Natural killer cell (primary cell): ENCODE measurements at regions not wholly inside any gene's neighbourhood (a gene's known extent, or its start where the extent isn't known, plus 50 kb on each side); places are given as distances from the start of the nearest gene placed in this dataset.

Experiments
- ATAC-seq, 3 donors: fragments of 150-1000 bp in 2 of 3; fragments of 200-7000 bp in 1 of 3; cut with Tn5 transposase; 1 replicate in 1 of 3; 2 replicates in 2 of 3; pipeline ENCODE4 v1.10.0; 2021; ENCODE audit warnings: mild to moderate bottlenecking in 2 of 3, moderate library complexity in 2 of 3
- DNase-seq, 2 donors: peaks; one replicate each; pipeline versions ENCODE4 v3.0.0 to v3.0.0-alpha.2; 2013 to 2021; ENCODE audit warnings: mixed read lengths in 1 of 2
- H3K27ac ChIP-seq: one replicate; pipeline ENCODE4 v1.5.1; 2013; ENCODE audit warnings: mild to moderate bottlenecking, low read length
- H3K27me3 ChIP-seq: one replicate; pipeline ENCODE4 v1.6.1; 2013; ENCODE audit warnings: low read length; ENCODE audit not compliant: control insufficient read depth, insufficient read depth
- H3K36me3 ChIP-seq: one replicate; pipeline ENCODE4 v1.6.1; 2013; ENCODE audit warnings: low read length; ENCODE audit not compliant: control insufficient read depth, insufficient read depth
- H3K4me1 ChIP-seq: one replicate; pipeline ENCODE4 v1.6.1; 2013; ENCODE audit warnings: low read length; ENCODE audit not compliant: control insufficient read depth, insufficient read depth
- H3K4me3 ChIP-seq: one replicate; pipeline ENCODE4 v1.5.1; 2013; ENCODE audit warnings: low read length
- H3K9me3 ChIP-seq: one replicate; pipeline ENCODE4 v1.6.1; 2013; ENCODE audit warnings: low read length; ENCODE audit not compliant: control insufficient read depth, insufficient read depth
- H3K27ac Mint-ChIP-seq, 2 donors: one replicate each; pipeline ENCODE4 v1.8.0; 2022; ENCODE audit warnings: mild to moderate bottlenecking in 2 of 2, mixed read lengths in 2 of 2, moderate library complexity in 1 of 2
- H3K27me3 Mint-ChIP-seq, 2 donors: one replicate each; pipeline ENCODE4 v1.8.0; 2022; ENCODE audit warnings: low read depth in 2 of 2, mixed read lengths in 2 of 2
- H3K36me3 Mint-ChIP-seq: one replicate; pipeline ENCODE4 v1.8.0; 2022; ENCODE audit warnings: mixed read lengths
- H3K4me1 Mint-ChIP-seq, 2 donors: one replicate each; pipeline ENCODE4 v1.8.0; 2022; ENCODE audit warnings: mixed read lengths in 2 of 2
- H3K4me3 Mint-ChIP-seq: one replicate; pipeline ENCODE4 v1.8.0; 2022; ENCODE audit warnings: mild to moderate bottlenecking, moderate library complexity, mixed read lengths
- H3K9me3 Mint-ChIP-seq, 2 donors: one replicate each; pipeline ENCODE4 v1.8.0; 2022; ENCODE audit warnings: mixed read lengths in 2 of 2
- CTCF ChIP-seq: fragments of 200-600 bp; IDR thresholded peaks from one replicate; pipeline ENCODE4 v1.8.0; 2022; ENCODE audit warnings: antibody characterized with exemption
- WGBS: methylation state at CpG from one replicate; pipeline ENCODE4 v1.1.7; 2013; ENCODE audit warnings: missing lambda C conversion rate; ENCODE audit not compliant: insufficient coverage; 5-methylcytosine and 5-hydroxymethylcytosine counted together
- intact Hi-C: fragments of 100-400 bp; cut with micrococcal nuclease; formaldehyde crosslinking; loops from one replicate; pipeline ENCODE4 v1.14.2; 2022

- no peaks in the 10 kb centered on the region for H3K9me3 ChIP-seq
- Mint-ChIP-seq H3K27ac (no peak overlapping the region), H3K9me3 (no peaks in the 10 kb centered on the region), H3K4me3 (no peak overlapping the region), H3K4me1 (no peaks in the 10 kb centered on the region), H3K36me3 (no peaks in the 10 kb centered on the region), H3K27me3 (peaks cover 9 to 32% of the 10 kb centered on the region in 2 donors)
- H3K27me3 ChIP-seq = no peaks in the 10 kb centered on the region
- no peak for ATAC-seq
- no peak for DNase-seq
- H3K36me3 ChIP-seq = no peaks in the 10 kb centered on the region
- intact Hi-C loops = no loop called here
- H3K27ac ChIP-seq = no peak overlapping the region
- WGBS = 90% methylated on average over 2 of the region's 2 CpGs
- no peak for TF ChIP-seq CTCF
- H3K4me3 ChIP-seq = no peak overlapping the region
- H3K4me1 ChIP-seq = no peaks in the 10 kb centered on the region
These were observed 127.0 kb upstream of the PKDCC start for GRCh38 chr2:41920812-41921211.

- Histone ChIP-seq H3K27me3 (no peaks in the 10 kb centered on the region), H3K4me1 (no peaks in the 10 kb centered on the region), H3K9me3 (no peaks in the 10 kb centered on the region), H3K36me3 (no peaks in the 10 kb centered on the region), H3K27ac (no peak overlapping the region), H3K4me3 (no peak overlapping the region)
- TF ChIP-seq CTCF = no peak
- Mint-ChIP-seq H3K27me3 (peaks cover 5 to 32% of the 10 kb centered on the region in 2 donors), H3K9me3 (no peaks in the 10 kb centered on the region), H3K36me3 (no peaks in the 10 kb centered on the region), H3K27ac (no peak overlapping the region), H3K4me1 (no peaks in the 10 kb centered on the region), H3K4me3 (no peak overlapping the region)
- WGBS = 29% methylated on average over 5 of the region's 5 CpGs
- no peak for DNase-seq
- ATAC-seq = no peak
- intact Hi-C loops = no loop called here
These were observed 125.6 kb upstream of the PKDCC start for GRCh38 chr2:41922177-41922576.

GRCh38 chr2:41923156-41923786, 124.5 kb upstream of the PKDCC start:
- Mint-ChIP-seq H3K27me3 (peaks cover 3 to 21% of the 10 kb centered on the region in 2 donors), H3K4me3 (no peak overlapping the region), H3K4me1 (no peaks in the 10 kb centered on the region), H3K9me3 (no peaks in the 10 kb centered on the region), H3K36me3 (no peaks in the 10 kb centered on the region), H3K27ac (no peak overlapping the region)
- H3K4me3 ChIP-seq = no peak overlapping the region
- DNase-seq (no peak), ATAC-seq (no peak)
- H3K36me3 ChIP-seq = no peaks in the 10 kb centered on the region
- no peak overlapping the region for H3K27ac ChIP-seq
- H3K4me1 ChIP-seq = no peaks in the 10 kb centered on the region
- WGBS = 75% methylated on average over 9 of the region's 9 CpGs
- TF ChIP-seq CTCF = no peak
- H3K27me3 ChIP-seq = no peaks in the 10 kb centered on the region
- H3K9me3 ChIP-seq = no peaks in the 10 kb centered on the region
- intact Hi-C loops = no loop called here

GRCh38 chr2:41924024-41924423, 123.8 kb upstream of the PKDCC start:
- Histone ChIP-seq H3K4me3 (no peak overlapping the region), H3K4me1 (no peaks in the 10 kb centered on the region), H3K27ac (no peak overlapping the region), H3K27me3 (no peaks in the 10 kb centered on the region), H3K9me3 (no peaks in the 10 kb centered on the region), H3K36me3 (no peaks in the 10 kb centered on the region)
- WGBS = 95% methylated on average over 4 of the region's 5 CpGs
- no peaks in the 10 kb centered on the region for H3K4me1 Mint-ChIP-seq
- H3K27me3 Mint-ChIP-seq = peaks cover 3 to 20% of the 10 kb centered on the region in 2 donors
- no peaks in the 10 kb centered on the region for H3K9me3 Mint-ChIP-seq
- no peak overlapping the region for H3K4me3 Mint-ChIP-seq
- no peak for DNase-seq
- H3K27ac Mint-ChIP-seq = no peak overlapping the region
- intact Hi-C loops = no loop called here
- no peak for TF ChIP-seq CTCF
- ATAC-seq = no peak
- no peaks in the 10 kb centered on the region for H3K36me3 Mint-ChIP-seq
